ENCODE measurements at regions not wholly inside any gene's neighbourhood (a gene's known extent, or its start where the extent isn't known, plus 50 kb on each side); places are given as distances from the start of the nearest gene placed in this dataset.

DNA sequence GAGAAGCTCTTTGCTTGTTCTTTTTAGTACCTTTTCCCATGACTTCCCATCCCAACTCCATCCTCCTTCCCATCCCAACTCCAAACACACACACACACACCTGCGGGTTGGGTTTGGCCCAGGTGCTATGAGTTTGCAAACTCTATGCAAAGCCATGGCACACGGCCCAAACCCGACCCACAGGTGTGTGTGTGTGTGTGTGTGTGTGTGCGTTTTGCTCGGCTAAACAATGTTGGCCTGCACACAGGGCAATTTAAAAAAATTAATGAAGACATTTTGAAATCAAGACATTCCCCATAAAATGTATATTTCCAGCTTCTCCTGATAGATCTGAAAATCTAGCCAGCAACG lies 103.7 kb upstream of the TLE3 start:
- peaks cover 22% of the 10 kb centered on the region for H3K4me1 ChIP-seq

DNA sequence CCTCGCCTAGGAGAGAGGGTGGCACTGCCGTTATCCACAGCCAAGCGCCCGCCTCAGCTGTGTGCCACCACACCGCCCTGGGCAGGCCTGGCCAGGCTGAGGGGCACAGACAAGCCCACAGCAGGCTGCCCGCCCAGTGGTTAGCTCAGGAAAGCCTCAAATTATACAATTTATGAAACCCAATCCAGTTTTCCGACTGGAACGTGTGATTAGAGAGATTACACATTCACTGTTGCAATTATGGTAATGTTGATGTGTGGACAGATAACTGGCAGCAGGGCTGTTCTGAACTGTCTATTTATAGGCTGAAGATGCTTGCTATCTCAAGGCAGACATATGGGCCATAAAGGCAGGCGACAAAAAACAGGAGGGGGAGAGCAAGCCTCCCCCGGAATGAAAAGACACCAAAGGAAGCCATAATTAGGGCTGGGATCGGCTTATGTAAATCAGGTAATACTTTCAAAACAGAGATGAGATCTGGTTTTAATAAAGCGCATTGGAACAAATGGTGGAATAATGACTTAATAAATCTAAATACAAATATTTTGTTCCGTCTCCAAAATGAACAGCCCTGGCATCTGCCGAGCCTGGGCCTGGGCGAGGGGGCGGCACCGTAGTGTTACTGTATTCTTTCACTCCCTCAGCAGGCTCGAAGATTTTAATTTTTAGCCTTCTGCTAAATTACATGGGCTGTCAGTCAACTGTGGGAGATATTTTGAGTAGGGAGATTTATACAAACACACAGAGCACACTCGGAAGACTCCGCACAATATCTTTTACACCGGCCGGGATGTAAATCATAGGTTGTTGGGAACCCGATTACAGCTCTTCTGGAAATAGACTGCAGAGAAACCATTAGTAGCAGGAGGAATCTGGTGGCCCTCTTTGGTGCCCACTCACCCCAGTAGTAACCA lies 103.1 kb upstream of the TLE3 start:
- Mint-ChIP-seq H3K4me3 (no peak overlapping the region), H3K4me1 (peaks cover 36% of the 10 kb centered on the region), H3K27ac (no peak overlapping the region), H3K27me3 (ENCODE audit: insufficient read depth, low read depth) (peaks cover 12% of the 10 kb centered on the region), H3K36me3 (no peaks in the 10 kb centered on the region), H3K9me3 (no peaks in the 10 kb centered on the region)
- Histone ChIP-seq H3K4me2 (no peak overlapping the region), H3K79me2 (ENCODE audit: low read depth) (no peaks in the 10 kb centered on the region), H3K9me3 (ENCODE audit: low read depth) (no peaks in the 10 kb centered on the region), H3K27me3 (no peaks in the 10 kb centered on the region), H3K27ac (no peak overlapping the region), H3K4me1 (peaks cover 26% of the 10 kb centered on the region), H4K20me1 (ENCODE audit: low read depth) (no peaks in the 10 kb centered on the region), H3K36me3 (no peaks in the 10 kb centered on the region), H3F3A (ENCODE audit: low read depth) (peaks cover 7% of the 10 kb centered on the region), H2AFZ (replicated peaks) (no peak overlapping the region), H3K9ac (no peak overlapping the region), H3K4me3 (no peak overlapping the region)
- no peak for TF ChIP-seq EZH2 (IDR thresholded peaks at IDR 0.05)
- TF ChIP-seq, protein P1, sequence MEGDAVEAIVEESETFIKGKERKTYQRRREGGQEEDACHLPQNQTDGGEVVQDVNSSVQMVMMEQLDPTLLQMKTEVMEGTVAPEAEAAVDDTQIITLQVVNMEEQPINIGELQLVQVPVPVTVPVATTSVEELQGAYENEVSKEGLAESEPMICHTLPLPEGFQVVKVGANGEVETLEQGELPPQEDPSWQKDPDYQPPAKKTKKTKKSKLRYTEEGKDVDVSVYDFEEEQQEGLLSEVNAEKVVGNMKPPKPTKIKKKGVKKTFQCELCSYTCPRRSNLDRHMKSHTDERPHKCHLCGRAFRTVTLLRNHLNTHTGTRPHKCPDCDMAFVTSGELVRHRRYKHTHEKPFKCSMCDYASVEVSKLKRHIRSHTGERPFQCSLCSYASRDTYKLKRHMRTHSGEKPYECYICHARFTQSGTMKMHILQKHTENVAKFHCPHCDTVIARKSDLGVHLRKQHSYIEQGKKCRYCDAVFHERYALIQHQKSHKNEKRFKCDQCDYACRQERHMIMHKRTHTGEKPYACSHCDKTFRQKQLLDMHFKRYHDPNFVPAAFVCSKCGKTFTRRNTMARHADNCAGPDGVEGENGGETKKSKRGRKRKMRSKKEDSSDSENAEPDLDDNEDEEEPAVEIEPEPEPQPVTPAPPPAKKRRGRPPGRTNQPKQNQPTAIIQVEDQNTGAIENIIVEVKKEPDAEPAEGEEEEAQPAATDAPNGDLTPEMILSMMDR (IDR thresholded peaks at IDR 0.05), result no peak
- TF ChIP-seq EZH2phosphoT487 (IDR thresholded peaks at IDR 0.05), result no peak
- no peak for DNase-seq (ENCODE audit: low spot score)

More for the DNA sequence above, 103.7 kb upstream of the TLE3 start:
- H3K4me1 Mint-ChIP-seq, result peaks cover 34% of the 10 kb centered on the region
- no peaks in the 10 kb centered on the region for H3K9me3 ChIP-seq (ENCODE audit: low read depth)
- no peak for TF ChIP-seq EZH2phosphoT487 (IDR thresholded peaks at IDR 0.05)
- H2AFZ ChIP-seq (replicated peaks), result no peak overlapping the region
- no peaks in the 10 kb centered on the region for H3K9me3 Mint-ChIP-seq
- no peaks in the 10 kb centered on the region for H3K36me3 Mint-ChIP-seq
- peak overlapping the region; percentile 52 for H3K27ac Mint-ChIP-seq
- no peak overlapping the region for H3K9ac ChIP-seq
- no peaks in the 10 kb centered on the region for H3K36me3 ChIP-seq
- H3K27ac ChIP-seq, result no peak overlapping the region
- no peaks in the 10 kb centered on the region for H4K20me1 ChIP-seq (ENCODE audit: low read depth)
- H3K79me2 ChIP-seq (ENCODE audit: low read depth), result no peaks in the 10 kb centered on the region
- no peak for DNase-seq (ENCODE audit: low spot score)
- no peak overlapping the region for H3K4me3 ChIP-seq
- no peak overlapping the region for H3K4me2 ChIP-seq
- peaks cover under 1% of the 10 kb centered on the region for H3F3A ChIP-seq (ENCODE audit: low read depth)
- no peak overlapping the region for H3K4me3 Mint-ChIP-seq
- no peaks in the 10 kb centered on the region for H3K27me3 ChIP-seq
- peaks cover 12% of the 10 kb centered on the region for H3K27me3 Mint-ChIP-seq (ENCODE audit: insufficient read depth, low read depth)

DNA sequence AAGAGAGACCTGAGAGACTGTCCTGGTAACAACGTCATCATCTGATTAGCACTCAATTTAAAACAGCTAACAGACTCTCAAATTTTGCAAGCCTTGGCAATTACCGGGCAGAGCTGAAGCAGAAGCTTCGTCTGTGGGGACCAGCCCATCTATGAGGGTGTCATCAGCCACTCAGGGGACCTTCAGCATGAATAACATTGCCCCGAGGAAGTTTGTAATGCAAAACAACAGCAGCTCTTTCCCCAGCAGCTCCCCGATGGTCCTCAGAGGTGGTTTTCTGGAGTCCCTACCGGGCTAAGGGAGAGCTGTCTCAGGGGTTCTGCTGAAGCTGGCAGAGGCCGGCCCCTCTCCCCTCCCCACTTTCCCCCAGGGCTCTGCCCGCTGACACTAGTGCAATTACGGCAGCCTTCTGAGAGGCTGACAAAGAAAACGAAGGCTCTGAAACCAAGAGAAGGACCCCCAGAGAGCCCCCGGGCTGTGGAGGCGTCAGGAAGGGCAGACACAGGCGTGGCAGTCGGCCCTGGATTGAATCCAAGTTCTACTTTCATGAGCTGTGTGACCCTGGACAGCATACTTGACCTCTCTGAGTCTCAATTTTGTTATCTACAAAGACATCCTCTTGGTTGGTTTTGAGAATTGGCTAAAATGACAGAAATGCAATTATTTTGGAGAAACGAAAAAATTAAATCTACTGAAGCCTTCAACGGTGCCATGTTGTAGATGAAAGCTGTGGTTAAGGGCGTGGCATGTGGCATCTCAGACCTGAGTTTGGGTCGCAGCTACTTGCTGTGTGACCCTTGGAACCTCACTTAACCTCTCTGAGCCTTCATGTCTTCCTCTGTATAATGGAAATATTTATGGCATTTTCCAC lies 102.1 kb upstream of the TLE3 start:
- Histone ChIP-seq H3K4me1 (peaks cover 26% of the 10 kb centered on the region), H3K9me3 (ENCODE audit: low read depth) (no peaks in the 10 kb centered on the region), H4K20me1 (ENCODE audit: low read depth) (no peaks in the 10 kb centered on the region), H2AFZ (replicated peaks) (no peak overlapping the region), H3K79me2 (ENCODE audit: low read depth) (no peaks in the 10 kb centered on the region), H3K4me2 (no peak overlapping the region), H3K9ac (no peak overlapping the region), H3F3A (ENCODE audit: low read depth) (peaks cover 8% of the 10 kb centered on the region), H3K36me3 (no peaks in the 10 kb centered on the region), H3K27ac (no peak overlapping the region), H3K27me3 (no peaks in the 10 kb centered on the region), H3K4me3 (no peak overlapping the region)
- TF ChIP-seq EZH2phosphoT487 (IDR thresholded peaks at IDR 0.05) (no peak), EZH2 (IDR thresholded peaks at IDR 0.05) (no peak)
- TF ChIP-seq, protein P1 (IDR thresholded peaks at IDR 0.05), result no peak
- Mint-ChIP-seq H3K36me3 (no peaks in the 10 kb centered on the region), H3K4me1 (peaks cover 37% of the 10 kb centered on the region), H3K27ac (no peak overlapping the region), H3K9me3 (no peaks in the 10 kb centered on the region), H3K27me3 (ENCODE audit: insufficient read depth, low read depth) (peaks cover 14% of the 10 kb centered on the region), H3K4me3 (no peak overlapping the region)
- no peak for DNase-seq (ENCODE audit: low spot score)
